GM12875 (cell line): ENCODE measurements at regions not wholly inside any gene's neighbourhood (a gene's known extent, or its start where the extent isn't known, plus 50 kb on each side); places are given as distances from the start of the nearest gene placed in this dataset.
"Not testable (repeated sequence)": the region's sequence is repeated elsewhere in the genome, so short reads cannot be mapped to it uniquely, and the experiment has no call there.

ENCODE experiments used
- H3K4me3 ChIP-seq: one replicate; pipeline ENCODE4 v1.5.1; 2011; ENCODE audit warnings: low read depth, low read length, control low read depth
- CTCF ChIP-seq: IDR thresholded peaks from 2 replicates; pipeline ENCODE4 v1.5.1; 2011; ENCODE audit warnings: low read depth, mild to moderate bottlenecking, control low read depth, inconsistent platforms, low read length, moderate library complexity, borderline replicate concordance; ENCODE audit not compliant: insufficient read depth

DNA sequence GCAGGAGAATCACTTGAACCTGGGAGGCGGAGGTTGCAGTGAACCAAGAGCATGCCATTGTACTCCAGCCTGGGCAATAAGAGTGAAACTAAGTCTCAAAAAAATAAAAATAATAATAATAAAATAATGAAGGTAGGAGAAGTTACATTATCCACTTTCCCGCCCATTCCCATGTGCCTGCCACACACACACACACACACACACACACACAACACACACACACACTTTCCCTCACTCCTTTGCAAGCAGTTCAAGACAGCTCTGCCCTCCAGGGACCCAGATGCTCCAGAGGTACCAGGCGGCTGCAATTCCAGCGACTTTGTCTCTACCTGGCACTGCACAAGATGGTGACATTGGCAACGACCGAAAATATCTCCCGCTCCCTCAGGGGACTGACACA, 224.8 kb upstream of the JARID2 start:
- H3K4me3 ChIP-seq = no peak overlapping the region
- TF ChIP-seq CTCF = no peak

DNA sequence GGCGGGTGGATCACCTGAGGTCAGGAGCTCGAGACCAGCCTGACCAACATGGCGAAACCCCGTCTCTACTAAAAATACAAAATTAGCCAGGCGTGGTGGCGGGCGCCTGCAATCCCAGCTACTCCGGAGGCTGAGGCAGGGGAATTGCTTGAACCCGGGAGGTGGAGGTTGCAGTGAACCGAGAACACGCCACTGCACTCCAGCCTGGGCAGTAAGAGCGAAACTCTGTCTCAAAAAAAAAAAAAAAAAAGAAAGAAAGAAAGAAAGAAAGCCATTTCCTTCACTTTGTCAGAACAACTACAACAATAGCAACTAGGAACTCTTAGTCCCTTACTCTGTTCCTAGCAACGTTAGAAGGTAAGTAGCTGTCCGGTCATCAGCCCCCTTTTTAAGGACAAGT, 222.9 kb upstream of the JARID2 start:
- not testable (repeated sequence) for H3K4me3 ChIP-seq

- H3K4me3 ChIP-seq = no peak overlapping the region
- TF ChIP-seq CTCF = no peak
Measured at GRCh38 chr6:15023448-15023847, 222.4 kb upstream of the JARID2 start.

DNA sequence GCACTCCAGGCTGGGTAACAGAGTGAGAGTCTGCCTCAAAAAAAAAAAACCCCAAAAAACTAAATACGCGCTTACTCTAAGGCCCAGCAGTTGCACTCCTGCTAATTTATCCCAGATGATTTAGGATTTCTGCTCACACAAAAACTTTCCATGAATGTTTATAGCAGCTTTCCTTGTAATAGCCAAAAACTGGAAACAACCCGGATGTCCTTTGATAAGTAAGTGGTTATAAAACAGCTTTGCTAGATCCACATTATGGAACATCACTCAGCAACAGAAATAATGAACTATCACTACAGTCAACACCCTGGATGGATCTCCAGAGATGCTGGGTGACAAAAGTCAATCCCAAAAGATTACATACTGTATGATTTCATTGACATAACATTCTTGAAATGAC, 220.4 kb upstream of the JARID2 start:
- no peak for TF ChIP-seq CTCF

GRCh38 chr6:15026832-15027231, 219.0 kb upstream of the JARID2 start:
- TF ChIP-seq CTCF = no peak
- H3K4me3 ChIP-seq = no peak overlapping the region

More for the DNA sequence above, 220.4 kb upstream of the JARID2 start:
- H3K4me3 ChIP-seq = no peak overlapping the region

- TF ChIP-seq CTCF = no peak
- H3K4me3 ChIP-seq = no peak overlapping the region
Measured at GRCh38 chr6:15027472-15027871, 218.4 kb upstream of the JARID2 start.

DNA sequence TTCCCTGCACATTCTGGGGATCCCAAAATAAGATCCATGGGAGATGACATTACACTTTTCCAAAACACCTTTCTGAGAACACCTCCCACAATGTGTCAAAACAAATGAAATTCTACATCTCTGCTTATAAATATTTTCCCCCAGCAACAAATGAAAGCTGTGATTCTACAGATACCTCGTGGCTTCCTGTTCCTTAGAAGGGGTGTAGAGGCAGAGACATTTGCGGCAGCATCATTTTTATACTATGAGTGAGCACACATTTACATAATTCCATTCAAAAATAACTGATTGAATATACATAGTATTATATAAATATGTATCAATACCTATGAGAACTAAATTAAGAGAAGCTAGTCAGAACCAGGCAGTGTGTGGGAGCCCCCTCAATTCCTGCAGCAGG, 213.9 kb upstream of the JARID2 start:
- H3K4me3 ChIP-seq = no peak overlapping the region
- no peak for TF ChIP-seq CTCF

GRCh38 chr6:15033850-15034203, 212.0 kb upstream of the JARID2 start:
- no peak overlapping the region for H3K4me3 ChIP-seq
- no peak for TF ChIP-seq CTCF
